T-helper 17 cell (primary cell): ENCODE measurements at regions not wholly inside any gene's neighbourhood (a gene's known extent, or its start where the extent isn't known, plus 50 kb on each side); places are given as distances from the start of the nearest gene placed in this dataset.
"Not testable (repeated sequence)": the region's sequence is repeated elsewhere in the genome, so short reads cannot be mapped to it uniquely, and the experiment has no call there.

Source experiments
- ATAC-seq: fragments of 150-1000 bp; cut with Tn5 transposase; 2 replicates; pipeline ENCODE4 v1.10.0; 2021; ENCODE audit warnings: mild to moderate bottlenecking, moderate library complexity
- DNase-seq, 3 donors: peaks; one replicate each; pipeline versions ENCODE4 v3.0.0 to v3.0.0-alpha.2; 2020 to 2021
- H3K9me3 ChIP-seq: one replicate; pipeline ENCODE4 v1.7.0; 2013; ENCODE audit warnings: low read length, mild to moderate bottlenecking; ENCODE audit not compliant: control insufficient read depth, poor library complexity, severe bottlenecking
- H3K27ac Mint-ChIP-seq: one replicate; pipeline ENCODE4 v1.8.0; 2022; ENCODE audit warnings: mild to moderate bottlenecking, moderate library complexity, mixed read lengths
- H3K27me3 Mint-ChIP-seq: one replicate; pipeline ENCODE4 v1.8.0; 2022; ENCODE audit warnings: mixed read lengths
- H3K36me3 Mint-ChIP-seq: one replicate; pipeline ENCODE4 v1.8.0; 2022; ENCODE audit warnings: low read depth, mixed read lengths
- H3K4me1 Mint-ChIP-seq: one replicate; pipeline ENCODE4 v1.8.0; 2022; ENCODE audit warnings: mild to moderate bottlenecking, mixed read lengths
- H3K4me3 Mint-ChIP-seq: one replicate; pipeline ENCODE4 v1.8.0; 2022; ENCODE audit warnings: mild to moderate bottlenecking, moderate library complexity, mixed read lengths

- no peak overlapping the region for H3K4me3 Mint-ChIP-seq
- H3K4me1 Mint-ChIP-seq, result no peaks in the 10 kb centered on the region
- DNase-seq (no peak), ATAC-seq (no peak)
- no peaks in the 10 kb centered on the region for H3K27me3 Mint-ChIP-seq
- no peak overlapping the region for H3K27ac Mint-ChIP-seq
- H3K9me3 ChIP-seq, result no peaks in the 10 kb centered on the region
- no peaks in the 10 kb centered on the region for H3K36me3 Mint-ChIP-seq
These were observed 197.2 kb upstream of the PROX1 start for GRCh38 chr1:213790565-213790964.

GRCh38 chr1:213793482-213794067, 194.2 kb upstream of the PROX1 start:
- H3K9me3 ChIP-seq, result no peaks in the 10 kb centered on the region
- Mint-ChIP-seq H3K4me1 (peaks cover 2% of the 10 kb centered on the region), H3K36me3 (no peaks in the 10 kb centered on the region), H3K27me3 (no peaks in the 10 kb centered on the region), H3K4me3 (no peak overlapping the region), H3K27ac (no peak overlapping the region)
- no peak for DNase-seq
- no peak for ATAC-seq

- ATAC-seq, result no peak
- Mint-ChIP-seq H3K4me3 (no peak overlapping the region), H3K27ac (no peak overlapping the region), H3K36me3 (no peaks in the 10 kb centered on the region), H3K27me3 (no peaks in the 10 kb centered on the region), H3K4me1 (peaks cover 2% of the 10 kb centered on the region)
- no peak for DNase-seq
- H3K9me3 ChIP-seq, result no peaks in the 10 kb centered on the region
These were observed 191.2 kb upstream of the PROX1 start for GRCh38 chr1:213796525-213796924.

GRCh38 chr1:213808288-213808687, 179.5 kb upstream of the PROX1 start:
- H3K4me3 Mint-ChIP-seq, DNase-seq, ATAC-seq, H3K4me1 Mint-ChIP-seq, H3K27ac Mint-ChIP-seq, H3K27me3 Mint-ChIP-seq, H3K36me3 Mint-ChIP-seq, H3K9me3 ChIP-seq: not testable (repeated sequence)

GRCh38 chr1:213817156-213817555, 170.6 kb upstream of the PROX1 start:
- no peaks in the 10 kb centered on the region for H3K9me3 ChIP-seq
- no peak overlapping the region for H3K4me3 Mint-ChIP-seq
- no peak overlapping the region for H3K27ac Mint-ChIP-seq
- no peaks in the 10 kb centered on the region for H3K36me3 Mint-ChIP-seq
- ATAC-seq (no peak), DNase-seq (no peak)
- H3K4me1 Mint-ChIP-seq, result no peaks in the 10 kb centered on the region
- no peaks in the 10 kb centered on the region for H3K27me3 Mint-ChIP-seq

- no peaks in the 10 kb centered on the region for H3K4me1 Mint-ChIP-seq
- no peaks in the 10 kb centered on the region for H3K27me3 Mint-ChIP-seq
- no peak overlapping the region for H3K4me3 Mint-ChIP-seq
- H3K9me3 ChIP-seq, result no peaks in the 10 kb centered on the region
- no peak for ATAC-seq
- H3K36me3 Mint-ChIP-seq, result no peaks in the 10 kb centered on the region
- H3K27ac Mint-ChIP-seq, result no peak overlapping the region
- DNase-seq, result no peak
These were observed 167.2 kb upstream of the PROX1 start for GRCh38 chr1:213820362-213821149.

GRCh38 chr1:213821175-213821942, 166.4 kb upstream of the PROX1 start:
- Mint-ChIP-seq H3K4me1 (no peaks in the 10 kb centered on the region), H3K36me3 (no peaks in the 10 kb centered on the region), H3K27me3 (no peaks in the 10 kb centered on the region), H3K27ac (no peak overlapping the region), H3K4me3 (no peak overlapping the region)
- no peaks in the 10 kb centered on the region for H3K9me3 ChIP-seq
- no peak for ATAC-seq
- DNase-seq, result no peak

- DNase-seq, result no peak
- no peaks in the 10 kb centered on the region for H3K9me3 ChIP-seq
- H3K27ac Mint-ChIP-seq, result no peak overlapping the region
- ATAC-seq, result no peak
- no peak overlapping the region for H3K4me3 Mint-ChIP-seq
- no peaks in the 10 kb centered on the region for H3K4me1 Mint-ChIP-seq
- H3K27me3 Mint-ChIP-seq, result no peaks in the 10 kb centered on the region
- H3K36me3 Mint-ChIP-seq, result no peaks in the 10 kb centered on the region
These were observed 165.8 kb upstream of the PROX1 start for GRCh38 chr1:213821943-213822334.

GRCh38 chr1:213826891-213827290, 160.9 kb upstream of the PROX1 start:
- no peaks in the 10 kb centered on the region for H3K9me3 ChIP-seq
- Mint-ChIP-seq H3K4me1 (no peaks in the 10 kb centered on the region), H3K36me3 (no peaks in the 10 kb centered on the region), H3K27me3 (no peaks in the 10 kb centered on the region), H3K4me3 (no peak overlapping the region), H3K27ac (no peak overlapping the region)
- ATAC-seq (no peak), DNase-seq (no peak)

GRCh38 chr1:213828867-213829266, 158.9 kb upstream of the PROX1 start:
- Mint-ChIP-seq H3K4me1 (no peaks in the 10 kb centered on the region), H3K27me3 (no peaks in the 10 kb centered on the region), H3K27ac (no peak overlapping the region), H3K4me3 (no peak overlapping the region), H3K36me3 (no peaks in the 10 kb centered on the region)
- no peak for ATAC-seq
- H3K9me3 ChIP-seq, result no peaks in the 10 kb centered on the region
- no peak for DNase-seq

- Mint-ChIP-seq H3K36me3 (no peaks in the 10 kb centered on the region), H3K4me1 (no peaks in the 10 kb centered on the region), H3K4me3 (no peak overlapping the region), H3K27ac (no peak overlapping the region), H3K27me3 (no peaks in the 10 kb centered on the region)
- DNase-seq, result no peak
- no peaks in the 10 kb centered on the region for H3K9me3 ChIP-seq
- no peak for ATAC-seq
These were observed 158.0 kb upstream of the PROX1 start for GRCh38 chr1:213829780-213830179.

GRCh38 chr1:213830371-213830770, 157.4 kb upstream of the PROX1 start:
- no peaks in the 10 kb centered on the region for H3K9me3 ChIP-seq
- DNase-seq (no peak), ATAC-seq (no peak)
- Mint-ChIP-seq H3K27me3 (no peaks in the 10 kb centered on the region), H3K4me3 (no peak overlapping the region), H3K4me1 (no peaks in the 10 kb centered on the region), H3K36me3 (no peaks in the 10 kb centered on the region), H3K27ac (no peak overlapping the region)

- Mint-ChIP-seq H3K4me1 (no peaks in the 10 kb centered on the region), H3K4me3 (no peak overlapping the region), H3K36me3 (no peaks in the 10 kb centered on the region), H3K27me3 (no peaks in the 10 kb centered on the region), H3K27ac (no peak overlapping the region)
- DNase-seq (no peak), ATAC-seq (no peak)
- H3K9me3 ChIP-seq, result no peaks in the 10 kb centered on the region
These were observed 147.2 kb upstream of the PROX1 start for GRCh38 chr1:213840575-213840974.
